A549 (cell line): ENCODE measurements at regions not wholly inside any gene's neighbourhood (a gene's known extent, or its start where the extent isn't known, plus 50 kb on each side); places are given as distances from the start of the nearest gene placed in this dataset.

Experiments
- BHLHE40 ChIP-seq: IDR thresholded peaks from 2 replicates; pipeline ENCODE4 v1.6.1; 2012; ENCODE audit warnings: low read depth, low read length, inconsistent platforms
- CHD4 ChIP-seq: fragments of 200-600 bp; sonication (generic); IDR thresholded peaks from 2 replicates; pipeline ENCODE4 v1.6.1; 2016; ENCODE audit warnings: antibody characterized with exemption, mild to moderate bottlenecking, borderline replicate concordance
- EP300 ChIP-seq, 2 experiments: fragments of >200 bp; sonication (Bioruptor Twin); formaldehyde crosslinking; IDR thresholded peaks; 2 replicates in 1 of 2; 3 replicates in 1 of 2; pipeline ENCODE4 v1.6.1; 2016 to 2017
- ESRRA ChIP-seq: fragments of 150-350 bp; IDR thresholded peaks from 2 replicates; pipeline ENCODE4 v1.6.1; 2014; ENCODE audit warnings: mild to moderate bottlenecking, low read length, borderline replicate concordance
- POLR2A ChIP-seq: IDR thresholded peaks from 2 replicates; pipeline ENCODE4 v1.6.1; 2012; ENCODE audit warnings: mild to moderate bottlenecking, low read length
- RAD21 ChIP-seq, 2 experiments: fragments of >200 bp in 1 of 2; sonication (Bioruptor Twin) in 1 of 2; formaldehyde crosslinking in 1 of 2; IDR thresholded peaks in 1 of 2; conservative IDR thresholded peaks in 1 of 2; 2 replicates in 1 of 2; 3 replicates in 1 of 2; pipeline ENCODE4 v1.6.1; 2012 to 2018; ENCODE audit warnings: inconsistent platforms in 1 of 2
- RCOR1 ChIP-seq: fragments of 150-350 bp; IDR thresholded peaks from 2 replicates; pipeline ENCODE4 v1.6.1; 2014; ENCODE audit warnings: antibody characterized with exemption, low read length, low read depth
- ZFP36 ChIP-seq: fragments of 450-650 bp; IDR thresholded peaks from 2 replicates; pipeline ENCODE4 v1.6.1; 2014; ENCODE audit warnings: borderline replicate concordance; ENCODE audit not compliant: partially characterized antibody
- TF ChIP-seq, protein P1 (sequence below): fragments of >200 bp; sonication (Bioruptor Twin); formaldehyde crosslinking; IDR thresholded peaks from 3 replicates; pipeline ENCODE4 v1.5.1; 2016
- TF ChIP-seq, protein P2 (sequence below): fragments of >200 bp; sonication (Bioruptor Twin); formaldehyde crosslinking; IDR thresholded peaks from 2 replicates; pipeline ENCODE4 v1.6.1; 2016
- TF ChIP-seq, protein P3 (sequence below): IDR thresholded peaks from 2 replicates; pipeline ENCODE4 v1.6.1; 2012; ENCODE audit warnings: low read depth, borderline replicate concordance
- TF ChIP-seq, protein P4 (sequence below): fragments of >200 bp; sonication (Bioruptor Twin); formaldehyde crosslinking; IDR thresholded peaks from 3 replicates; pipeline ENCODE4 v1.6.1; 2016
- TF ChIP-seq, protein P5 (sequence below): fragments of 150-350 bp; IDR thresholded peaks from 2 replicates; pipeline ENCODE4 v1.6.1; 2014; ENCODE audit warnings: low read depth, mild to moderate bottlenecking, low read length

DNA sequence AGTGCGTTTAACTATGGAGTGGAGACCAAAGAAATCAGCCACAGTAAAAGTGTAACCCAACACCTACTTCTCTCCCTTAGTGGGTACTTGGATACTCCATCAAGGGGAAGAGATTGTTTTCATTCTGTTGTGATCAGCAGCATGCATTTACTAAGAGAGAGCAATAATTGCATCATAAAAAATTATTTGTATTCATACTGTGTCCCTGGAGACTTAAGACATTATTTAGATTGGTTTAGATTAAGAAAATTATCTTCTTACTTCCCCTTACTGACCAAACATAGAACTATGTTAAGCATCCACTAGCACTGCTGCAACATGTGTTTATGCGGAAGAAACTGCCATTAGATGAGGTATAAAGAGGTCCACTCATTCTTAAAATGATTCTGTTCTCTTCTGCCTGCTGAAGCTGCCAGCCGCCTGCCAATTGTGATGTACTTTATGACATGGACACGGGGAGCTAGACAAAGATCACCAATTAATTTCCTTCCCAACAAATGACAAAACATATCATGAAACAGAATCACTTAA lies 738.5 kb downstream of the DIAPH3 start:
- TF ChIP-seq, protein P1, sequence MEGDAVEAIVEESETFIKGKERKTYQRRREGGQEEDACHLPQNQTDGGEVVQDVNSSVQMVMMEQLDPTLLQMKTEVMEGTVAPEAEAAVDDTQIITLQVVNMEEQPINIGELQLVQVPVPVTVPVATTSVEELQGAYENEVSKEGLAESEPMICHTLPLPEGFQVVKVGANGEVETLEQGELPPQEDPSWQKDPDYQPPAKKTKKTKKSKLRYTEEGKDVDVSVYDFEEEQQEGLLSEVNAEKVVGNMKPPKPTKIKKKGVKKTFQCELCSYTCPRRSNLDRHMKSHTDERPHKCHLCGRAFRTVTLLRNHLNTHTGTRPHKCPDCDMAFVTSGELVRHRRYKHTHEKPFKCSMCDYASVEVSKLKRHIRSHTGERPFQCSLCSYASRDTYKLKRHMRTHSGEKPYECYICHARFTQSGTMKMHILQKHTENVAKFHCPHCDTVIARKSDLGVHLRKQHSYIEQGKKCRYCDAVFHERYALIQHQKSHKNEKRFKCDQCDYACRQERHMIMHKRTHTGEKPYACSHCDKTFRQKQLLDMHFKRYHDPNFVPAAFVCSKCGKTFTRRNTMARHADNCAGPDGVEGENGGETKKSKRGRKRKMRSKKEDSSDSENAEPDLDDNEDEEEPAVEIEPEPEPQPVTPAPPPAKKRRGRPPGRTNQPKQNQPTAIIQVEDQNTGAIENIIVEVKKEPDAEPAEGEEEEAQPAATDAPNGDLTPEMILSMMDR, result no peak
- TF ChIP-seq ZFP36 (no peak), POLR2A (no peak), RCOR1 (no peak), EP300 (IDR thresholded peaks at IDR 0.05) (no peak), ESRRA (no peak), RAD21 (conservative IDR thresholded peaks at IDR 0.05 in 1 of 2, IDR thresholded peaks at IDR 0.05 in 1 of 2) (no peak), CHD4 (no peak), BHLHE40 (no peak)
- TF ChIP-seq, protein P2, sequence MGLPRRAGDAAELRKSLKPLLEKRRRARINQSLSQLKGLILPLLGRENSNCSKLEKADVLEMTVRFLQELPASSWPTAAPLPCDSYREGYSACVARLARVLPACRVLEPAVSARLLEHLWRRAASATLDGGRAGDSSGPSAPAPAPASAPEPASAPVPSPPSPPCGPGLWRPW, result no peak
- TF ChIP-seq, protein P3, sequence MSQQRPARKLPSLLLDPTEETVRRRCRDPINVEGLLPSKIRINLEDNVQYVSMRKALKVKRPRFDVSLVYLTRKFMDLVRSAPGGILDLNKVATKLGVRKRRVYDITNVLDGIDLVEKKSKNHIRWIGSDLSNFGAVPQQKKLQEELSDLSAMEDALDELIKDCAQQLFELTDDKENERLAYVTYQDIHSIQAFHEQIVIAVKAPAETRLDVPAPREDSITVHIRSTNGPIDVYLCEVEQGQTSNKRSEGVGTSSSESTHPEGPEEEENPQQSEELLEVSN, result no peak
- TF ChIP-seq, protein P4, sequence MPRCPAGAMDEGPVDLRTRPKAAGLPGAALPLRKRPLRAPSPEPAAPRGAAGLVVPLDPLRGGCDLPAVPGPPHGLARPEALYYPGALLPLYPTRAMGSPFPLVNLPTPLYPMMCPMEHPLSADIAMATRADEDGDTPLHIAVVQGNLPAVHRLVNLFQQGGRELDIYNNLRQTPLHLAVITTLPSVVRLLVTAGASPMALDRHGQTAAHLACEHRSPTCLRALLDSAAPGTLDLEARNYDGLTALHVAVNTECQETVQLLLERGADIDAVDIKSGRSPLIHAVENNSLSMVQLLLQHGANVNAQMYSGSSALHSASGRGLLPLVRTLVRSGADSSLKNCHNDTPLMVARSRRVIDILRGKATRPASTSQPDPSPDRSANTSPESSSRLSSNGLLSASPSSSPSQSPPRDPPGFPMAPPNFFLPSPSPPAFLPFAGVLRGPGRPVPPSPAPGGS, result no peak
- TF ChIP-seq, protein P5, sequence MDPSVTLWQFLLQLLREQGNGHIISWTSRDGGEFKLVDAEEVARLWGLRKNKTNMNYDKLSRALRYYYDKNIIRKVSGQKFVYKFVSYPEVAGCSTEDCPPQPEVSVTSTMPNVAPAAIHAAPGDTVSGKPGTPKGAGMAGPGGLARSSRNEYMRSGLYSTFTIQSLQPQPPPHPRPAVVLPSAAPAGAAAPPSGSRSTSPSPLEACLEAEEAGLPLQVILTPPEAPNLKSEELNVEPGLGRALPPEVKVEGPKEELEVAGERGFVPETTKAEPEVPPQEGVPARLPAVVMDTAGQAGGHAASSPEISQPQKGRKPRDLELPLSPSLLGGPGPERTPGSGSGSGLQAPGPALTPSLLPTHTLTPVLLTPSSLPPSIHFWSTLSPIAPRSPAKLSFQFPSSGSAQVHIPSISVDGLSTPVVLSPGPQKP, result no peak
